ENCODE measurements at regions not wholly inside any gene's neighbourhood (a gene's known extent, or its start where the extent isn't known, plus 50 kb on each side); places are given as distances from the start of the nearest gene placed in this dataset.

DNA sequence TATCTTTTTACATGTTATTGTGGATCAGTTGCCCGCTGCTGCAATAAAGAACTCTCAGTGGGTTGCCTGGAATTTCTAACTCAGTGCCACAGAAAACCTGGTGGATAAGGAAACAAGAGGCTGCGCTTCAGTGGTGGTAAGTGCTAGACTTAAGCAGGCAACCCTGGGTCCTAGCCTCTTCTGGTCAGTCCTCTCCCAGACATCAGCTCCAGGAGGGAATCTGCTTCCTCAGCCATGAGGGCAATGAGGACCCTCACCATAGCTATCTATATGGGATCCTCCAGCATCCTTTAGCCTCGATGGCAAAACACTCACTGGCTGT is 490.7 kb upstream of the SULF2 start:
- no peak for DNase-seq (ENCODE audit: low read depth)

DNA sequence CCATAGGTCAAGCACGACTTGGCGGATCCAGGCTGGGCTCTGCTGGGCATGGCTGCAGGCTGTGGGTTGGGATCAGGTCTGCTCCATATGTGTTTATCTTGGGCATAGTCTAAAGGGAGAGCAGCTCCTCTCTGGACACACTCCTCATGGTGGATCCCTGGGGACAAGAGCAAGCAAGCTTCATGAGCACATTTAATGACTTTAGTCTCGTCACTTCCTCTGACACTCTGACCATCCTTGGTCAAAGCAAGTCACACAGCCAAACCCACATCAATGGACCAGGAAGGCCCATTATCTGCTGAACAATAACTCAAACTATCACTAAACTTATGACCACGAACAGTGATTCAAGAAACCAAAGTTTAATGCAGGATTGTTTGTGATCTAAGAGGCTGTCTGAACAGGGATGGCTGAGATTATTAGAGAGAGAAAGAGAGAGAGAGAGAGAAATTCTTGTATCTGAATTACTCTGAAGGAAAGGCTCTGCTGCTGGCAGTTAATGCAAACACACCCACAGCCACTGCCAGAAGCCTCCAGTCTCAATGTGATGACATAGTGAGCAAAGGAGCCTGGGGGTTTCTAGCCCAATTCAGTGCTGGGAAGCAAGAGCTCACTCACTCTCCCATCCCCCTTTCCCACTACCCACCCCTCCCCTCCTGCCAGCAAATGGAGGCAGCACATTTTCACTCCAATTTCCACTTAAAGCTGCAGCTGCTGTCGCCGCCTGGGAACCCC is 490.2 kb upstream of the SULF2 start:
- DNase-seq (ENCODE audit: low read depth) = peak; percentile 36

GRCh38 chr20:48273843-48274242 is 488.6 kb upstream of the SULF2 start:
- DNase-seq (ENCODE audit: low read depth) = no peak

GRCh38 chr20:48270885-48271284 is 485.6 kb upstream of the SULF2 start:
- DNase-seq (ENCODE audit: low read depth) = no peak

GRCh38 chr20:48267860-48268633 is 482.8 kb upstream of the SULF2 start:
- DNase-seq (ENCODE audit: low read depth) = no peak

GRCh38 chr20:48266571-48266970 is 481.3 kb upstream of the SULF2 start:
- DNase-seq (ENCODE audit: low read depth) = no peak

DNA sequence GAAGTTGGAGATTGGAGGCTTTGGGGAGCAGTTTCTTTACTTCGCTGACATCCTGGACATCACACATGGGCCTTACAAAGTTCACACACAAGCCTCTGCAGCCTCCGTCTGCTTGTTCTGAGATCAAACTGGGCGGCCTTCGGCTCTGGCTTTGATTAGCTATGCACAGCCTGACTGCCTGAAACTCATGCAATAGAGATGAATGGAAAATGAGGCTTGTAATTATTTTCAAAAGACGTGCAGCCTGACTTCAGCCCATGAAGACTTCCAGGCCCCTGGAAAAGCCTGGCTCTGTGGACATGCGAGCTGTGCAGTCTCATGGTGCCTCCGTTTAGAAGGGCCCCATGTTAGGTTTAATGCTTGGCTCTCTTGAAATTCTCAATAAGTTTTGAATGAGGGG is 480.5 kb upstream of the SULF2 start:
- DNase-seq (ENCODE audit: low read depth) = no peak

- DNase-seq (ENCODE audit: low read depth) = no peak
Observed at GRCh38 chr20:48262955-48263354, 477.7 kb upstream of the SULF2 start.

DNA sequence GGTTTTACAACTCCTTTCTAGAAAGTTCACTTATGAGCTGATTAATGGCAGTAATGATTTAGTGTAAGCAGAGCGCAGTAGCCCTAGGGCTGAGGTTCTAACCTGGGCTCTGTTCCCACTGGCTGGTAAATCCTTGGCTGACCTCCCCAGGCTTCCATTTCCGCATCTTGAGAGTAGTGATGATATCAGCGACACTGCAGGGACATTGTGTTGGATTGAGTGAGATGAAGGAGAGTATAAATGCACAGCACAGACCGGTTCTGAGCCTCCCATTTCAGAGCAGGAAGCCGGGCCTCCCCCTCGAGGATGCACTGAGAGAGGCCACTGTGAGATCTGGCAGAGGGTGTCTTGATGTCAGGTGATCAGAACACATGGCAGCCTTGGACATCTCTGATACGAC is 477.2 kb upstream of the SULF2 start:
- no peak for DNase-seq (ENCODE audit: low read depth)

- DNase-seq (ENCODE audit: low read depth) = no peak
Observed at GRCh38 chr20:48261398-48261910, 476.2 kb upstream of the SULF2 start.

DNA sequence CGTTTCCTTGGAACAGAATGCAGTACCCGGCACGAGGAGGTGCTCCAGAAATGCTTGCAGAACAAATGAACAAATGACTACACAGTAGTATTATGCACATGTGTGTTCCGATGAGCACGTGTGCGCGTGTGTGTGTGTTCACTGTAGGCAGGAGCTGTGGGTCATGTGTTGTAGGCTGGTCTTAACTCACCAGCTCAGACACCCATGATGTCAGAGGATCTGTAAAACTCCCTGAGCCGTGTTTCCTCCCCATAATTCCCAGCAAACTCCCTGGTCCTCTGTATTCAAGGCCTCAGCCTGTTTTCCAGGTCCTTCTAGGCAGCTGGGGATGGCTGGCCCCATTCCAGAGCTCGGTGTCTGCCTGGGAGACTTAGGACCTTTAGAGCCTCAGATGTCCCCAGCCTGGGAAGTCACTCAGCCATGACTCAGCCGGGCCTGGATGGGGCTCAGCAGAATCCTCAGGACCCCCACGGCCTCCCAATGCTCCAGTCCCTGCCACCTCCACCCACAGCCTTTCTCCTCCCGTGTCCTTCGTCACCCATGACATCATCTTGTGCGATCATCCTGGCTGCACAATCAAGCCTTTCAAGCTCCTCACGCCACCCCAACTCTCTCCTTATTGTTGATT is 475.0 kb upstream of the SULF2 start:
- DNase-seq (ENCODE audit: low read depth) = no peak

DNA sequence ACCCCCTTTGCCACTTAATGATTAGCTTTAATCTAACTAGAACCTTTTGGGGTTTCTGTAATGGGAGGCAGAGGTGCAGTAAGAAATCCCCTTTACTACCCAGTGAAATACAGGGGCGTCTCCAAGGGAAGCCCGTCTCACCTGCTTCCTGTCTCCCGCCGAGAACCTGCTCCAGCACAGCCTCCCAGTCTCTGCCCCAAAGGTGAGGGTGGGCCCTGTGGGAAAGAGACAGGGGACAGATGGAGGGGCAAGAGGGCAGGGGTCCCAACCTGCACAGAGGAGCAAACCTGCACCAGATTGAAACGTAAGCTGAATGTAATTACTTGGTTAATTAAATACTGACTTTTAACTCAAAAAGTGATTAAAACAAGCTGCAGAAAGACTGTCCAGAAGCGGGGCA is 474.2 kb upstream of the SULF2 start:
- no peak for DNase-seq (ENCODE audit: low read depth)

- no peak for DNase-seq (ENCODE audit: low read depth)
Observed at GRCh38 chr20:48257833-48258232, 472.6 kb upstream of the SULF2 start.

GRCh38 chr20:48247961-48248360 is 462.7 kb upstream of the SULF2 start:
- DNase-seq (ENCODE audit: low read depth) = no peak

DNA sequence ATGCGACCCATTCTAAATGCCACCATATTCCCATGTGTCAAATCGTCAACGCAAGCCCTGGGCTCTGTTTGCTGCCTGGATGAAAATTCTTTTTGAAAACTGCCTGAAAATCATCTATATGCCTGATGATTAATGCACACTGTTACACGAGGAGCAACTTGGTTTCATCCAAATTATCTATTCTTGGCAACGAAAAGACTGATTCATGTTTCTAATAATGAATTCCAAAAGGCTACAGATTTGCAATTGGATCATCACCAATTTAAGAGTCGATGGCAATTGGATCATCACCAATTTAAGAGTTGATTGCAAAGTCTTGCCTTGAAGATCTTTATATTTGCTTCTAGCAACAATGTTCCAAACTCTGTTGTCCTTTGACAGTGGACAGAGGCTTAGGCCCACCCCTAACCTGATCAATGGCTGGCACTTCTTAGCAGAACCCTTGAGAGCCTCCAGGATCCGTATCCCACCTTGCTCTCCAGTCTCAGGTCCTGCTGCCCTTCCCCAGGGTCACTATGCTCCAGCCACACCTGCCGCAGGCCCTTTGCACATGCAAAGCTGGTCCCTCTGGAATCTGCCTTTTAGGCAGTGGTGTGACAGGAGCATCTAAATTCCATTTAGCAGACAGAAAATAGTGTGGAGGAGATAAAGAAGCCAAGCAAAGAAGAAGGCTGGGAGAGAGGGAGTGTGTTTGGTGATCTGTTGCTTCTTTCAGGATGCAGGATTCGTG is 460.9 kb upstream of the SULF2 start:
- no peak for DNase-seq (ENCODE audit: low read depth)

GRCh38 chr20:48242623-48243022 is 457.3 kb upstream of the SULF2 start:
- DNase-seq (ENCODE audit: low read depth) = no peak

GRCh38 chr20:48241482-48241881 is 456.2 kb upstream of the SULF2 start:
- DNase-seq (ENCODE audit: low read depth) = no peak

DNA sequence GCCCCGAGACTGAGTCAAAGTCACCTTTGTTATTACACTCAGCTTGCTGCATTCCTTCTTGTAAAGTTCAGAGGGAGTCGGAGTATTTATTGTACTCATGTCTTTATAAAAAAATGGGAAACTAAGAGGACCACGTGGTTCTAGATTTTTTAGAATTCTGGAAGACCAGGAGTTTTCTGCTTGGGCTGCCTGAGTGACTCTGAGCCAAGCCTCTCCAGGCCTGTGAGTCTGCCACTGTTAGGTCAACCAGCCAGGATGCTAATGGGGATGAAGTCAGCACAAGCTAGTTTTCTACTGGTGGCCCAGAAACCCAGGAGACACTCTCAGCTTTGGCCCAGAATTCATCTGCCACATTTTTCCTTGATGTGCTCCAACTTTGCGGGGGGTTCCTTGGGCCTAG is 453.5 kb upstream of the SULF2 start:
- DNase-seq (ENCODE audit: low read depth) = peak; percentile 59

DNA sequence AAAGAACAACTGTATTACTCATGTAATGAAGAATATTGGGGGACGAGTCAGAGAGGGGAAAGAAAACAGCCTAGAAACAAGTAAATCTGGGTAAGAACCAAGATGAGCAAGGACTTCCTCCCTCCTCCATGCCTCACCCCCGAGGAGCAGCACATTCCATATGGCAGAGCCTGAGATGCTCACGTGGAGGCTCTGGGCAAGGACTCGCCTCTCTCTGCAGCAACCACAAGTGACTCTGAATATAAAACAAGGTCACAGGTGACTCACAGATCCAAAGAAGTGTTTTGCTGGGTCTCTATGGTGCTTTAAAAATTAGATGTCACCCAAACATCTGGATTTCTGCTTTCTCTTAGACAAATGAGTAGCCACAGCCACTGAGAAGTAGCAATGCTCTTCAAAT is 453.0 kb upstream of the SULF2 start:
- peak; percentile 79 for DNase-seq (ENCODE audit: low read depth)

DNA sequence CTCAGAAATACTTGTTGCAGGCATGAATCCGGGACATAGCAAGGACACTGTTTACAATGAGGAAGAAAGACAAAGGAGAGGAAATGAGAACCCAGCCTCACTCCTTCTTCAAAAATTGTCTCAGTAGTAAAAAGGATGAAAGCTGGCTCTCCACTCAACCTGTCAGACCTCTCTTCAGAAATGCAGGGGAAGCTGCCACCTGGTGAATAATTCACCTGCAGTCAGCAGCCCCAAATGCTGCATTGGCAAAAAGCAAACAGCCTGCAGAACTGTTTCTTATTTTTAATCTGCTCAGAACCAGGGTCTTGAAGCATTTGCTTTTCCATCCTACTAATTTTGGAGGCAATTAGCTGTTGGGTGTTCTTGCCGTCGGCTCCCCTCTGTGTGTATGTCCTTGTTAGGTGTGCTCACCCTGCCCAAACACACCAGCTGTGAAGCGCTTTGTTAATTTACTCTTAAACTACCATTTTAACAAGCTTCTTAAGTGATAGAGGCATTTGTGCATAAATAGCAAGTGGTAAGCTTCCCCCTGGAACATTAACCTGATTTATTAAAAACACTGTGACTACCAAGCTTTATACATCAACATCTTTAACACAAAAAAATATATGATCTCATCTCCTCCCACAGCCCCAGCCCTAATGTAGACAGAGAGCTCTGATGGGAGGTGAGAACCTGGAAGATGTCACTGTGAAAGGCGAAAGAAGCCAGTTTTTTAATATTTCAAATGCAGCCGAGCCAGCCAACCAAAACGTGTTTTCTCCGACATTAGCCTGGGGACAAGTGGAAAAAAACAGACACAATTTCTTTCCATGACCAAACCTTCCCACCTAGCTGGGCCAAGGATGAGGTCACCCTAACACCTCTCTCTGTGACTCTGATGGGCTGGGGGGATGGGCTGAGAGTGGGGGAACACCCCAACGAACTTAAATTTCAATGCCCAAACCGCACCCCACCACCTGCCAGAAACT is 451.0 kb upstream of the SULF2 start:
- DNase-seq (ENCODE audit: low read depth) = peak; percentile 20

DNA sequence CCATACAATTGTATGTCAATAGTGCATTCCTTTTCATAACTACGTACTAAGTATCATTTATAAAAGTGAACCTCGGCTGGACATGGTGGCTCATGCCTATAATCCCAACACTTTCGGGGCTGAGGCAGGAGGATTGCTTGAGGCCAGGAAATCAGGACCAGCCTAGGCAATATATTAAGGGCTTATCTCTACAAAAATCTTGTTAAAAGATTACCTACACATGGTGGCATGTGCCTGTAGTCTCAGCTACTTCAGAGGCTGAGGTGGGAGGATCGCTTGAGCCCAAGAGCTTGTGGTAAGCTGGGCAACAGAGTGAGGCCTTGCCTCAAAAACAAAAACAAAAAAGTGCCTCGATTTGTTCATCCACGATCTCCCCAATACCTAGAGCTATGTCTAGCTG is 449.7 kb upstream of the SULF2 start:
- DNase-seq (ENCODE audit: low read depth) = no peak
